HEK293T (cell line): ENCODE measurements at regions not wholly inside any gene's neighbourhood (a gene's known extent, or its start where the extent isn't known, plus 50 kb on each side); places are given as distances from the start of the nearest gene placed in this dataset.

Experiments used
- BHLHE40 ChIP-seq: fragments of 450-650 bp; IDR thresholded peaks from 2 replicates; pipeline ENCODE4 v1.6.1; 2016; ENCODE audit warnings: mild to moderate bottlenecking, moderate library complexity, borderline replicate concordance
- ELF4 ChIP-seq: fragments of 450-650 bp; IDR thresholded peaks from 2 replicates; pipeline ENCODE4 v1.6.1; 2017; ENCODE audit warnings: antibody characterized with exemption
- FOXA1 ChIP-seq: fragments of 450-650 bp; IDR thresholded peaks from 2 replicates; pipeline ENCODE4 v1.6.1; 2016; ENCODE audit warnings: mild to moderate bottlenecking
- FOXK2 ChIP-seq: fragments of 450-650 bp; IDR thresholded peaks from 2 replicates; pipeline ENCODE4 v1.6.1; 2016; ENCODE audit warnings: mild to moderate bottlenecking
- FOXM1 ChIP-seq: fragments of 450-650 bp; IDR thresholded peaks from 2 replicates; pipeline ENCODE4 v1.6.1; 2017; ENCODE audit warnings: mild to moderate bottlenecking, borderline replicate concordance
- HDGF ChIP-seq: fragments of 450-650 bp; IDR thresholded peaks from 2 replicates; pipeline ENCODE4 v1.6.1; 2017; ENCODE audit warnings: antibody characterized with exemption, borderline replicate concordance
- NFRKB ChIP-seq: fragments of 450-650 bp; IDR thresholded peaks from 2 replicates; pipeline ENCODE4 v1.6.1; 2016; ENCODE audit warnings: mild to moderate bottlenecking, moderate library complexity
- SP1 ChIP-seq: fragments of 450-650 bp; IDR thresholded peaks from 2 replicates; pipeline ENCODE4 v1.6.1; 2017

DNA sequence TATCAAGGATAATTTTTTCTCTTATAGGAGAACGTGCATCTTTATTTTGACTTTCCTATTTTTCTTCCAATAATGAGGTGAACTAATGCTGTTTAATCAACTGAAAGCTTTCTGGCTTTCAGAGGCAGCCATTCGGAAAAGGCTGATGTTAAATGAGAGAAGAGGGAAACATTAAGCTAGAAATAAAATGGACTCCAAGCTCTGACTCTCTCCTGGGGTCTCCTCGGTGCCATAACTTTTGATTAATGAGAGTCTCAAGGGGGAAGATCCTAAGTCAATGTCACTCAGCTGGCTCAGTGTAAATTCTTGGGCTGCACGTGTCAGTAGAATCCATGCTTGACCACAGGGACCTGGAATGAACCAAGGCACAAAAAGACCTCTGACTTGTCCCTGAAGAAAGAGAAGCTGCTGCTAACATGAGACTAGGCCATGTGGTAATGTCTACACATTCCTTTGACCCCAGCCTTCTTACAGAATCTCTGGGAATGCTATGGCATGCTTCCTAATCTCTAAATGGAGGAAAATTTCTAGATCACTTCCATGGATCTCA lies 152.2 kb upstream of the RFC3 start:
- TF ChIP-seq FOXK2 = no peak
- TF ChIP-seq FOXA1 = no peak
- TF ChIP-seq BHLHE40 = no peak
- TF ChIP-seq SP1 = no peak
- no peak for TF ChIP-seq FOXM1
- TF ChIP-seq NFRKB = no peak
- no peak for TF ChIP-seq HDGF
- no peak for TF ChIP-seq ELF4
